ENCODE measurements at regions not wholly inside any gene's neighbourhood (a gene's known extent, or its start where the extent isn't known, plus 50 kb on each side); places are given as distances from the start of the nearest gene placed in this dataset.

DNA sequence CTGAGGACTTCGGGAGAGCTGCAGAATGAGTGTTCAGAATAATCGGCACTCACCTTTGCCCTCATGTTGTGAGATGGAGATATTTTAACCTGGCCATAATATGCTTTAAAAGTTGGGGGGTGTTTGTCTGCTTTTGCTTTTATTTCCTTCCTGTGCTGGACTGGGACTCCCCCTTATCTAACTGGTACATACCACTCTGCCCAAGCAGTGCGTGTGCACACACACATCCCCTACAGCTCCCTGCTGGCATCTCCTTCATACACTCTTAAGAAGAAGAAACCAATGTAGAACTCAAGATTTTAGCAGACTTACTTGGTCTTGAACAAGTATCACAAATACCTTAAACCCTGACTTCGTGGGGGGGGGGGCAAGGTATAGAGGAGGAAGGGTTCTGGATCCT, 146.2 kb upstream of the DMRT1 start:
- peak; percentile 60 for DNase-seq

DNA sequence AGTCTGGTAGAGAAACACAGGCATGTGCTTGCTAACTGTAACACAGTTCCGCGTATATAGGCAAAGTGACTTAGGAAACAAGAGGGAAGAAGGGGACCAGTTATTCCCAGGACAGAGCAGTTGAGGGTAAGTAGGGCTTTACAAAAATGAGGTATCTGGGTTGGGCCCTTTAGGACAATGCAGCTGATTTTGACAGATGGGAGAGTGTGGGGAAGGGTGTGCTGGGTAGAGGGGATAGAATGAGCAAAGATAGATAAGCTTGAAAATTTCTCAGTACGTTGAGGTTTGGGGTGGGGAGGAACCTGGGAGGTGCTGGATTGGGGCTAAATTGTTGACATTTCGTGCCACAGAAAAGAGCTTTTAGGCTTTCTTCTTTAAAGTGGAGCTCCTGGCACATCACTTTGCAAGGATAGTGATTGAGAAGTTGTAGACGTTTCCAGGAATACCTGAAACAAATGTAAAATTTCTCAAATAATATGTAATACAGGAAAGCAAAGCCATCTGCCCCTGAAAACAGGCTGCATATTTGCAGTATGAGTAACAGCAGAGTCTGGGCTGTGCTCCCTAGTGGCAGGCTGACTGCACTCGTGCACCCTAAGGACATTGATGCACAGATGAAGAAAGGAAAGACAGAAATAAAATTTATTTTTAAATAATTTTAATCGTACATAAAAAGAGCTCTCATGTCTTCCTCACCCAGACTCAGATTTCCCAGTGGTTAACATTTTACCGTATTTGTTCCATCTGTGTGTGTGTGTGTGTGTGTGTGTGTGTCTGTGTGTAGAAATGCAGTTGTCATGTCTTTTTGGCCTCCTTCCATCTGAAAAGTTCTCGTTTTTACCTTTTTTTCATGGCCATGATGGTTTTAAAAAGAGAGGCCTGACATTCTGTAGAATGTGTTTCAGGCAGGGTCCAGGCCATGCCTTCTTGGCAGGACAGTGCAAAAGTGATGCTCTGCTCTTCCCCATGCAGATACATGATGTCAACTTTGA, 144.9 kb upstream of the DMRT1 start:
- DNase-seq: peak; percentile 50

- DNase-seq: no peak
Observed at GRCh38 chr9:698276-698675, 143.2 kb upstream of the DMRT1 start.

- no peak for DNase-seq
Observed at GRCh38 chr9:698954-699353, 142.5 kb upstream of the DMRT1 start.

- no peak for DNase-seq
Observed at GRCh38 chr9:699396-699795, 142.1 kb upstream of the DMRT1 start.

GRCh38 chr9:700365-701282, 140.9 kb upstream of the DMRT1 start:
- DNase-seq: no peak

- no peak for DNase-seq
Observed at GRCh38 chr9:703392-703791, 138.1 kb upstream of the DMRT1 start.

GRCh38 chr9:706073-706472, 135.4 kb upstream of the DMRT1 start:
- DNase-seq: peak; percentile 36

DNA sequence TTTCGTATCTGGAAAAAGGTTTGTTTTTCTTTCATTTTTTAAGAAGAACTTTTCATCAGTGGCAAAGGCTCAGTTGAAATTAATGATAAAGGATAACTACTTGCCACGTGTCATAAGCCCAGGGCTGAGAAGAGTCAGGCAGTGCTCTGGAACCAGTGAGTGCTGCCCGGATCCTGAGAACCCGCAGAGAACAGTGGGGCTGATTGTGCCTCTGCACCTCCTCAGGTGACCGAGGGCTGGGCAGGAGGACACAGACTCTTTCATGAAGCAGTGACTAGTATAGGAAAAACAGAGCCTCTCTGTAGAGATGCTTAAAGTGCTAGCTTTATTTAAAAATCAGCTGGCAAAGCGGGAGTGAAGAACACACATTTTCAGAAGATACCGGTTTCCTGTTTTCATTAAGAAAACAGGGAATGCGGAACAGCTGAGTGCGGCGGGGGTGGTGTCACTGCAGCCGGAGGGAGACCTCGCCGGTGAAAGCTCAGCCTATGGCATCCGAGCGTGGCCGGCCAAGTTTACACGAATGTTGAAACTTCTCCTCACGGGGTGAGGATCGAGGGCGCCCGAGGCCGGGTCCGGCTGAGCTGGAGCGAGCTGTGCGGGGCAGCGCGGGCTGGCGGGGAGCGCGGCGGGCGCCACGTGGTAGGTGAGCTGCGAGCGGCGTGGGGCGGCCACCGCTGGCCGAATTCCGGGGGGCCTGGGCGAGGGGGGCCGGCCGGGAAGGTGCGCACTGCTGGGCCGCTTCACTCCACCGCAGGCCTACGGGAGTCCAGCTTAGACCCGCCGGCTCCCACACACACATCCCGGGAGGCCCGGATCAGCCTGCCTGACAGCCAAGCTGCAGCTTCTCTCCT, 134.7 kb upstream of the DMRT1 start:
- DNase-seq: peak; percentile 79

DNA sequence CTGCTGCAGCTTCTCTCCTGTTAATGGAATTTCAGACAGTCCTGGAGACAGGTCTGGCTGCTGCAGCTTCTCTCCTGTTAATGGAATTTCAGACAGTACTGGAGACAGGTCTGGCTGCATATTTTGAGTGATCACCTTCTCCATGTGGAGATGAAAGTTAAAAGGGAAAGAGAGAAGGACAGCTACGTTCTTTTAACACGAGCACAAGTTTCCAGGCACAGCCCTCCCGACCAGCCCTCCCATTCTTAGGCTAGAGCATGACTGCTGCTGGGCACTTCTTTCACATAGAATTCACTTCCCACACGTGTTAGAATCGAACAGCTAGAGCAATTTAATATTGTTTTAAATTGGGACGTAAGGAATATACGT, 133.3 kb upstream of the DMRT1 start:
- DNase-seq: peak; percentile 71

DNA sequence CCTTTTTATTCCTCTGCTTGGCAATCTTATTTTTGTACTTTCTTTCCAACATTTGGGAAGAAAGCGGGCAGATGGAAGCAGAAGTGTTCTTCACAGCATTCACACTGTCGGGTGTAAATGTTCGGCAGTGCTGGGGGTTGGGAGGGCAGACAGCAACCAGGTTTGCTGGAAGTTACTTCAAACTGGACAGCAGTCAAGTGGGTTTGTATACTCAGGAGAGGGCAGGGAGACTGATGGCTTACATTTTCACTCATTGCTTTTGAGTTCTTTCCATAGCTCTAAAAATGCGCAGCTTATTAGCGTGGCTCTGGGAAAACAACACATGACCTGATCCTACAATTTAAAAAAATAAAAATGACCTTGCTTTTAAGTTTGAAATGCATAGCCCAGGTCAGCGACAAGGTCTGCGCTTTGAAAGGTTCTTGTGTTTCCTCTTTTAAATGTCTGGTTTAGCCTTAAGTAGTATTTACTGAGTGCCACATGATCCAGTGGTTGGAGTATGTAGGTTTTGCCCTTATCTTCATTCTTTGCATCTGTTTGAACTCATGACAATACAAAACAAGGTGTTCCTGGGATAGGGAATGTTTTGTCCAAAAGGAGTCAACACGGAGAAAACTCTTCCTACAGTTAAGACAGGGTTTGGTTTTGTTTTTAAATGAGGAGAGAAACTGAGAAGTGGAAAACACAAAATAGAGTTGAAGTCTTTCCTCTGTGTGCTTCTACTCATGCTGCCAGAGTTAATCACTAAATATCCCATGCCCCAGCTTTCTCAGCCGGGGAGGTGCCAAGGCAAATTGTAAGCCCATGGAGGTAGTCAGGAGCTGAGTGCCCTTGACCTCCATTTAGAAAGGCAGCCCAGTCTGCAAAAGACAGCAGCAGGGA, 132.7 kb upstream of the DMRT1 start:
- peak; percentile 68 for DNase-seq

GRCh38 chr9:710951-711745, 130.3 kb upstream of the DMRT1 start:
- no peak for DNase-seq

DNA sequence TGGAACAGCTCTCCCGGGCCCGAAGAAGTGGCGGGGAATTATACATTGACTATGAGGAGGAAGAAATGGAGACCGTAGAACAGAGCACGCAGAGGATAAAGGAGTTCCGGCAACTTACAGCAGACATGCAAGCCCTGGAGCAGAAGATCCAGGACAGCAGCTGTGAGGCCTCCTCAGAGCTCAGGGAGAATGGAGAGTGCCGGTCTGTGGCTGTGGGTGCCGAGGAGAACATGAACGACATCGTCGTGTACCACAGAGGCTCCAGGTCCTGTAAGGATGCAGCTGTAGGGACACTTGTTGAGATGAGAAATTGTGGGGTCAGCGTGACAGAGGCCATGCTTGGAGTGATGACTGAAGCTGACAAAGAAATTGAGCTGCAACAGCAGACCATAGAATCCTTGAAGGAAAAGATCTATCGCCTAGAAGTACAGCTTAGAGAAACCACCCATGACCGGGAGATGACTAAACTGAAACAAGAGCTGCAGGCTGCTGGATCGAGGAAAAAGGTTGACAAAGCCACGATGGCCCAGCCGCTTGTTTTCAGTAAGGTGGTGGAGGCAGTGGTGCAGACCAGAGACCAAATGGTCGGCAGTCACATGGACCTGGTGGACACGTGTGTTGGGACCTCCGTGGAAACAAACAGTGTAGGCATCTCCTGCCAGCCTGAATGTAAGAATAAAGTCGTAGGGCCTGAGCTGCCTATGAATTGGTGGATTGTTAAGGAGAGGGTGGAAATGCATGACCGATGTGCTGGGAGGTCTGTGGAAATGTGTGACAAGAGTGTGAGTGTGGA, 129.5 kb upstream of the DMRT1 start:
- no peak for DNase-seq

DNA sequence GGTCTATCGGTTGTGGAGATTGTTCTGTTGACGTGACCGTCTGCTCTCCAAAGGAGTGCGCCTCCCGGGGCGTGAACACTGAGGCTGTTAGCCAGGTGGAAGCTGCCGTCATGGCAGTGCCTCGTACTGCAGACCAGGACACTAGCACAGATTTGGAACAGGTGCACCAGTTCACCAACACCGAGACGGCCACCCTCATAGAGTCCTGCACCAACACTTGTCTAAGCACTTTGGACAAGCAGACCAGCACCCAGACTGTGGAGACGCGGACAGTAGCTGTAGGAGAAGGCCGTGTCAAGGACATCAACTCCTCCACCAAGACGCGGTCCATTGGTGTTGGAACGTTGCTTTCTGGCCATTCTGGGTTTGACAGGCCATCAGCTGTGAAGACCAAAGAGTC, 128.9 kb upstream of the DMRT1 start:
- no peak for DNase-seq

- DNase-seq: no peak
Observed at GRCh38 chr9:713091-713490, 128.4 kb upstream of the DMRT1 start.

DNA sequence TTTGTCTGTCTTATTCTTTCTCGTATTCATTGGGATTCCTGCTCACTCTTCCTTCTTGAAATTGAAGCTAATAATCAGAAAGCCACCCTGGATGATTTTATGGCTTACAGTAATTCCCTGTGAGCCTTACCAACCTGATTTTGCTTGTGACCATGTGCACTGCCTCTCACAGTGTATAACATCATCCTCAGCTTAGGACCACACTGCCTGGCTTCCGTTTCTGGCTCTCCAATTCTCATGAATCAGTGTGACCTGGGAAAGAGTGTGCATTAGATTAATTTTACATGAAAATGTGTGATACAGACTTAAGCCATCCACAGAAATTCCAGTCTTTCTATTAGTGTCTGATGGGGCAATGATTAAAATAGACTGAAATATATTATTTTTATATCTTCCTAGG, 126.8 kb upstream of the DMRT1 start:
- DNase-seq: no peak

GRCh38 chr9:715300-715699, 126.2 kb upstream of the DMRT1 start:
- DNase-seq: no peak

GRCh38 chr9:715743-716400, 125.6 kb upstream of the DMRT1 start:
- DNase-seq: no peak

GRCh38 chr9:717722-718121, 123.8 kb upstream of the DMRT1 start:
- no peak for DNase-seq
